Osteocyte (in vitro differentiated cells): ENCODE measurements at regions not wholly inside any gene's neighbourhood (a gene's known extent, or its start where the extent isn't known, plus 50 kb on each side); places are given as distances from the start of the nearest gene placed in this dataset.

Experiments used
- DNase-seq: peaks from one replicate; pipeline ENCODE4 v3.0.0; 2021; ENCODE audit warnings: mixed read lengths; ENCODE audit not compliant: unreplicated experiment; ENCODE audit errors: extremely low spot score
- H3K27ac Mint-ChIP-seq: one replicate; pipeline ENCODE4 v1.8.0; 2021; ENCODE audit warnings: mild to moderate bottlenecking, mixed read lengths; ENCODE audit not compliant: unreplicated experiment
- H3K27me3 Mint-ChIP-seq: one replicate; pipeline ENCODE4 v1.8.0; 2021; ENCODE audit warnings: mixed read lengths; ENCODE audit not compliant: unreplicated experiment
- H3K36me3 Mint-ChIP-seq: one replicate; pipeline ENCODE4 v1.8.0; 2021; ENCODE audit warnings: mixed read lengths; ENCODE audit not compliant: unreplicated experiment
- H3K4me1 Mint-ChIP-seq: one replicate; pipeline ENCODE4 v1.8.0; 2021; ENCODE audit warnings: mixed read lengths; ENCODE audit not compliant: unreplicated experiment
- H3K4me3 Mint-ChIP-seq: one replicate; pipeline ENCODE4 v1.8.0; 2021; ENCODE audit warnings: mild to moderate bottlenecking, moderate library complexity, mixed read lengths; ENCODE audit not compliant: unreplicated experiment
- H3K9me3 Mint-ChIP-seq: one replicate; pipeline ENCODE4 v1.8.0; 2021; ENCODE audit warnings: mixed read lengths; ENCODE audit not compliant: unreplicated experiment
- TF ChIP-seq, protein P1 (sequence below): fragments of 200-600 bp; sonication (generic); IDR thresholded peaks from 2 replicates; pipeline ENCODE4 v1.5.0; 2021; ENCODE audit warnings: antibody characterized with exemption, mild to moderate bottlenecking, moderate library complexity

- H3K4me3 Mint-ChIP-seq, result no peak overlapping the region
- no peaks in the 10 kb centered on the region for H3K36me3 Mint-ChIP-seq
- no peak for DNase-seq
- H3K27me3 Mint-ChIP-seq, result no peaks in the 10 kb centered on the region
- H3K9me3 Mint-ChIP-seq, result peaks cover 23% of the 10 kb centered on the region
- no peaks in the 10 kb centered on the region for H3K4me1 Mint-ChIP-seq
- TF ChIP-seq, protein P1, sequence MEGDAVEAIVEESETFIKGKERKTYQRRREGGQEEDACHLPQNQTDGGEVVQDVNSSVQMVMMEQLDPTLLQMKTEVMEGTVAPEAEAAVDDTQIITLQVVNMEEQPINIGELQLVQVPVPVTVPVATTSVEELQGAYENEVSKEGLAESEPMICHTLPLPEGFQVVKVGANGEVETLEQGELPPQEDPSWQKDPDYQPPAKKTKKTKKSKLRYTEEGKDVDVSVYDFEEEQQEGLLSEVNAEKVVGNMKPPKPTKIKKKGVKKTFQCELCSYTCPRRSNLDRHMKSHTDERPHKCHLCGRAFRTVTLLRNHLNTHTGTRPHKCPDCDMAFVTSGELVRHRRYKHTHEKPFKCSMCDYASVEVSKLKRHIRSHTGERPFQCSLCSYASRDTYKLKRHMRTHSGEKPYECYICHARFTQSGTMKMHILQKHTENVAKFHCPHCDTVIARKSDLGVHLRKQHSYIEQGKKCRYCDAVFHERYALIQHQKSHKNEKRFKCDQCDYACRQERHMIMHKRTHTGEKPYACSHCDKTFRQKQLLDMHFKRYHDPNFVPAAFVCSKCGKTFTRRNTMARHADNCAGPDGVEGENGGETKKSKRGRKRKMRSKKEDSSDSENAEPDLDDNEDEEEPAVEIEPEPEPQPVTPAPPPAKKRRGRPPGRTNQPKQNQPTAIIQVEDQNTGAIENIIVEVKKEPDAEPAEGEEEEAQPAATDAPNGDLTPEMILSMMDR, result no peak
- no peak overlapping the region for H3K27ac Mint-ChIP-seq
Observed at GRCh38 chr3:118740722-118741290, 293.8 kb downstream of the IGSF11 start.

GRCh38 chr3:118742760-118743159 is 291.9 kb downstream of the IGSF11 start:
- Mint-ChIP-seq H3K36me3 (no peaks in the 10 kb centered on the region), H3K27me3 (no peaks in the 10 kb centered on the region), H3K4me1 (no peaks in the 10 kb centered on the region), H3K4me3 (no peak overlapping the region), H3K27ac (no peak overlapping the region), H3K9me3 (peaks cover 23% of the 10 kb centered on the region)
- DNase-seq, result no peak
- TF ChIP-seq, protein P1, result no peak

GRCh38 chr3:118744186-118744585 is 290.5 kb downstream of the IGSF11 start:
- Mint-ChIP-seq H3K27ac (no peak overlapping the region), H3K27me3 (no peaks in the 10 kb centered on the region), H3K9me3 (peaks cover 23% of the 10 kb centered on the region), H3K4me3 (no peak overlapping the region), H3K36me3 (no peaks in the 10 kb centered on the region), H3K4me1 (no peaks in the 10 kb centered on the region)
- no peak for DNase-seq
- TF ChIP-seq, protein P1, result no peak

DNA sequence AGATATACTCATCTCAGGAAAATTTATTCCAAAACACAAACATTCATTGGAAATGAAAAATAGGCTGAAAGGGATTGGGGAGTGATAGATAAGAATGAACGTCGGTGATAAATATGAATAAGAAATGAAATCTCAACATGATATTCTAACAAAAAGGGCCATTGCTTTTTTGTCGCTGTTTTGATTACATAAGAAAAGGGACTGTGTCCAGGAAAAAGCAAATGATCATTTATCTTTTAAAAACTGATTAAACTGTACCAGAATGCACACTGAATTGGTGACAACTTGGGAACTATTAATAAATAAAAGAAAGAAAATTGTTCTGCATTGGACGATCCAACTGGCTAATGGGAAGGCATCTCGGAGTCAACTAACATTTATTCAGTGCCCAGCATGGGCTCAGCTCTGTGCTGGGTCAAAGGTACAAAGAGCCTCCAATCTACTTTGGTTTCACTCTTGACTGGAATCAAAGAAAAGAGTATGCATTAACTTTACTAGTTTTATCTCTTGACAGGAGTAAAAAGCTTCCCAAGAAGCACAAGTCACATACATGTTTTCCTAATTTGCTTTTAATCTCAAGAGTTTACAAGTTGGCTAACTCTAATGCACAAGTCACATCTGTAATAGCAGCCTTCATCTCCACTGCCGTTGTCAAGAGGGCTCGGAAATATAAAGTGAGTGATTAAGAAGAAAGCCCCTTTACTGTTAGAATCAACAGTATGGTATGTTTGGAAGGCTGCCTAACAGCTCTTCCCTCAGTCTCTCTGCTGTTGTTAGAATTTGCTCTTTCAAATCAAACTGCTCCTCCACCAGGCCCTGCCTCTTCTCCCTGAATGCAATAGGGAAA is 280.0 kb downstream of the IGSF11 start:
- H3K36me3 Mint-ChIP-seq, result no peaks in the 10 kb centered on the region
- H3K27ac Mint-ChIP-seq, result no peak overlapping the region
- no peaks in the 10 kb centered on the region for H3K27me3 Mint-ChIP-seq
- TF ChIP-seq, protein P1, result no peak
- H3K4me3 Mint-ChIP-seq, result no peak overlapping the region
- H3K4me1 Mint-ChIP-seq, result no peaks in the 10 kb centered on the region
- no peak for DNase-seq
- H3K9me3 Mint-ChIP-seq, result no peaks in the 10 kb centered on the region

DNA sequence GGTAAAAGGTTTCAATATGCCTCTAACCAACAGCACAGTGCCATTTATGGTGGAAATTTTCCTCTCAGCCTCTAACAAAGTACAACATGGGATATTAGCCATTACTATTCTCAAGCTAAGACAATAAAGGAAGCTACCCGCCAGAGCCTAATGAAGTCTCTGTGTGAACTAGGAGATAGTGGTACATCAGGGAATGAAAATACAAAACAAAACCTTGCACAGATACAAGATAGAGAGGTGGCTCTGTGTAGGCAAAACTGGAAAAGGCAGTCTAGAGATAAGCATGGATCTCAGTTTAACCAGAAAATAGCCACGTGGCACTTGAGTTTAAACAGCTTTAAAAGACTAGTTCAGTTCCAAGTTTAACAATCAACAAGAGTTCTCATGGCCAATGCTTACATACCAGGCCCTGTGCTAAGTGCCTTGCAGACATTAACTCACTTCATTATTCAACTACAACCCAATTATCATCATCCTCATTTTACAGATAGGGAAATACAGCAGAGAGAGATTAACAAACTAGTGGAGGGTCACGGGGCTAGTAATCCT is 279.3 kb downstream of the IGSF11 start:
- H3K27me3 Mint-ChIP-seq, result no peaks in the 10 kb centered on the region
- H3K4me3 Mint-ChIP-seq, result no peak overlapping the region
- H3K4me1 Mint-ChIP-seq, result no peaks in the 10 kb centered on the region
- no peak for DNase-seq
- H3K9me3 Mint-ChIP-seq, result no peaks in the 10 kb centered on the region
- no peak overlapping the region for H3K27ac Mint-ChIP-seq
- no peaks in the 10 kb centered on the region for H3K36me3 Mint-ChIP-seq
- TF ChIP-seq, protein P1, result no peak
